HG02759 (cell line): ENCODE measurements at regions not wholly inside any gene's neighbourhood (a gene's known extent, or its start where the extent isn't known, plus 50 kb on each side); places are given as distances from the start of the nearest gene placed in this dataset.
"Not testable (repeated sequence)": the region's sequence is repeated elsewhere in the genome, so short reads cannot be mapped to it uniquely, and the experiment has no call there.

Source experiments
- ATAC-seq: cut with Tn5 transposase; IDR thresholded peaks from one replicate; pipeline ENCODE4 v1.9.1; 2021; ENCODE audit warnings: mild to moderate bottlenecking, moderate library complexity; ENCODE audit not compliant: unreplicated experiment

- no peak for ATAC-seq
Observed at GRCh38 chr14:31911160-31911559, 165.9 kb upstream of the ARHGAP5 start.

GRCh38 chr14:31913370-31913769 is 163.7 kb upstream of the ARHGAP5 start:
- ATAC-seq, result no peak

GRCh38 chr14:31918289-31918688 is 158.8 kb upstream of the ARHGAP5 start:
- ATAC-seq, result not testable (repeated sequence)

GRCh38 chr14:31920001-31920400 is 157.1 kb upstream of the ARHGAP5 start:
- ATAC-seq, result no peak

- ATAC-seq, result no peak
Observed at GRCh38 chr14:31920989-31921650, 156.0 kb upstream of the ARHGAP5 start.

GRCh38 chr14:31921721-31922120 is 155.4 kb upstream of the ARHGAP5 start:
- no peak for ATAC-seq

- peak; percentile 69 for ATAC-seq
Observed at GRCh38 chr14:31926123-31926522, 151.0 kb upstream of the ARHGAP5 start.

GRCh38 chr14:31926652-31927347 is 150.3 kb upstream of the ARHGAP5 start:
- no peak for ATAC-seq

- ATAC-seq, result no peak
Observed at GRCh38 chr14:31927348-31927832, 149.7 kb upstream of the ARHGAP5 start.

GRCh38 chr14:31930070-31930469 is 147.0 kb upstream of the ARHGAP5 start:
- ATAC-seq, result no peak

- ATAC-seq, result no peak
Observed at GRCh38 chr14:31930493-31931240, 146.4 kb upstream of the ARHGAP5 start.

GRCh38 chr14:31932675-31933074 is 144.4 kb upstream of the ARHGAP5 start:
- ATAC-seq, result no peak

GRCh38 chr14:31933716-31934115 is 143.4 kb upstream of the ARHGAP5 start:
- no peak for ATAC-seq

GRCh38 chr14:31934767-31935266 is 142.3 kb upstream of the ARHGAP5 start:
- no peak for ATAC-seq

GRCh38 chr14:31935391-31935790 is 141.7 kb upstream of the ARHGAP5 start:
- ATAC-seq, result no peak

- no peak for ATAC-seq
Observed at GRCh38 chr14:31936115-31936514, 141.0 kb upstream of the ARHGAP5 start.

- peak; percentile 100 for ATAC-seq
Observed at GRCh38 chr14:31937730-31938346, 139.3 kb upstream of the ARHGAP5 start.

- no peak for ATAC-seq
Observed at GRCh38 chr14:31939934-31940333, 137.2 kb upstream of the ARHGAP5 start.

GRCh38 chr14:31941487-31941886 is 135.6 kb upstream of the ARHGAP5 start:
- ATAC-seq, result no peak

GRCh38 chr14:31942166-31942841 is 134.8 kb upstream of the ARHGAP5 start:
- ATAC-seq, result no peak
